ENCODE measurements at regions not wholly inside any gene's neighbourhood (a gene's known extent, or its start where the extent isn't known, plus 50 kb on each side); places are given as distances from the start of the nearest gene placed in this dataset.
"Not testable (repeated sequence)": the region's sequence is repeated elsewhere in the genome, so short reads cannot be mapped to it uniquely, and the experiment has no call there.

- no peaks in the 10 kb centered on the region for H3K27me3 Mint-ChIP-seq
- ATAC-seq (replicated peaks) (no peak), DNase-seq (no peak)
- H3K36me3 Mint-ChIP-seq (ENCODE audit: insufficient read depth) = no peaks in the 10 kb centered on the region
- H3K27ac Mint-ChIP-seq = no peak overlapping the region
- H3K4me1 Mint-ChIP-seq (ENCODE audit: low read depth in 2 of 2) = no peaks in the 10 kb centered on the region
- peaks cover 10% of the 10 kb centered on the region in 2 donors for H3K9me3 Mint-ChIP-seq
- H3K4me3 Mint-ChIP-seq = no peak overlapping the region
Observed at GRCh38 chr18:38170845-38171244, 605.2 kb upstream of the CELF4 start.

DNA sequence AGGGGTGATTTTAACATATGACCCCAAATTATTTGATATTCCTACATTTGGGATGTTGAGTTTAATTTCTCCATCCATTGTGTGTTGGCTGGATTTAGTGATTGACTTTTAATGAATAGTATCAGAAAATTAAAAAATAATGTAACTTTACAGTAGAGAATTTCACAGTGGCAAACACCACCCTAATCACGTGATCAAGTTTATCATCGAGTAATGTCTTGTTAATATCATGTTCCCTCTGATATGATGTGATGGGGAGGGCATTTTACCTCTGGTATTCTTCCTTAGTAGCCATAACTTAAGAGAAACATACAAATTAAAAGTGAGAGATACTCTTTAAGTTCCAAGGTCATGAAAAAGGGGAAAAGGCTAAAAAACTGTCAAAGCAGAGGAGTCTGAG lies 602.0 kb upstream of the CELF4 start:
- no peaks in the 10 kb centered on the region for H3K4me1 Mint-ChIP-seq (ENCODE audit: low read depth in 2 of 2)
- H3K27me3 Mint-ChIP-seq = no peaks in the 10 kb centered on the region
- no peaks in the 10 kb centered on the region for H3K36me3 Mint-ChIP-seq (ENCODE audit: insufficient read depth)
- no peak overlapping the region for H3K4me3 Mint-ChIP-seq
- DNase-seq (no peak), ATAC-seq (replicated peaks) (no peak)
- peaks cover 0 to 3% of the 10 kb centered on the region in 2 donors for H3K9me3 Mint-ChIP-seq
- no peak overlapping the region for H3K27ac Mint-ChIP-seq

DNA sequence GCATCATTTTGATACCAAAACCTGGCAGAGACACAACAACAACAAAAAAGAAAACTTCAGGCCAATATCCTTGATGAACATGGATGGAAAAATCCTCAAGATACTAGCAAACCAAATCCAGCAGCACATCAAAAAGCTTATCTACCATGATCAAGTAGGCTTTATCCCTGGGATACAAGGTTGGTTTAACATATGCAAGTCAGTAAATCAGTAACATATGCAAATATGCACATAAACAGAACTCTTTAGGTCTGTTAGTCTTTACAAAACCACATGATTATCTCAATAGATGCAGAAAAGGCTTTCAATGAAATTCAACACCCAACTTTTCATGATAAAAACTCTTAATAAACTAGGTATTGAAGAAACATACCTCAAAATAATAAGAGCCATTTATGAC lies 587.5 kb upstream of the CELF4 start:
- H3K9me3 Mint-ChIP-seq = peaks cover 14 to 17% of the 10 kb centered on the region in 2 donors
- not testable (repeated sequence) for H3K36me3 Mint-ChIP-seq (ENCODE audit: insufficient read depth); H3K27me3 Mint-ChIP-seq; H3K4me1 Mint-ChIP-seq (ENCODE audit: low read depth in 2 of 2); H3K27ac Mint-ChIP-seq; ATAC-seq (replicated peaks); DNase-seq; H3K4me3 Mint-ChIP-seq

- no peak for DNase-seq
- peaks cover 0 to 6% of the 10 kb centered on the region in 2 donors for H3K9me3 Mint-ChIP-seq
- H3K4me3 Mint-ChIP-seq = no peak overlapping the region
- H3K36me3 Mint-ChIP-seq (ENCODE audit: insufficient read depth) = no peaks in the 10 kb centered on the region
- no peak for ATAC-seq (replicated peaks)
- no peaks in the 10 kb centered on the region for H3K27me3 Mint-ChIP-seq
- H3K27ac Mint-ChIP-seq = no peak overlapping the region
- H3K4me1 Mint-ChIP-seq (ENCODE audit: low read depth in 2 of 2) = no peaks in the 10 kb centered on the region
Observed at GRCh38 chr18:38116716-38117115, 551.1 kb upstream of the CELF4 start.

GRCh38 chr18:38115201-38115600 lies 549.6 kb upstream of the CELF4 start:
- Mint-ChIP-seq H3K36me3 (ENCODE audit: insufficient read depth) (no peaks in the 10 kb centered on the region), H3K27me3 (no peaks in the 10 kb centered on the region), H3K4me3 (no peak overlapping the region), H3K9me3 (peaks cover 0 to 6% of the 10 kb centered on the region in 2 donors), H3K4me1 (ENCODE audit: low read depth in 2 of 2) (no peaks in the 10 kb centered on the region), H3K27ac (no peak overlapping the region)
- ATAC-seq (replicated peaks) (no peak), DNase-seq (no peak)

GRCh38 chr18:38087538-38087937 lies 521.9 kb upstream of the CELF4 start:
- no peak overlapping the region for H3K27ac Mint-ChIP-seq
- DNase-seq (no peak), ATAC-seq (replicated peaks) (no peak)
- no peaks in the 10 kb centered on the region for H3K36me3 Mint-ChIP-seq (ENCODE audit: insufficient read depth)
- peaks cover 7 to 11% of the 10 kb centered on the region in 2 donors for H3K9me3 Mint-ChIP-seq
- H3K4me1 Mint-ChIP-seq (ENCODE audit: low read depth in 2 of 2) = no peaks in the 10 kb centered on the region
- no peak overlapping the region for H3K4me3 Mint-ChIP-seq
- H3K27me3 Mint-ChIP-seq = no peaks in the 10 kb centered on the region

DNA sequence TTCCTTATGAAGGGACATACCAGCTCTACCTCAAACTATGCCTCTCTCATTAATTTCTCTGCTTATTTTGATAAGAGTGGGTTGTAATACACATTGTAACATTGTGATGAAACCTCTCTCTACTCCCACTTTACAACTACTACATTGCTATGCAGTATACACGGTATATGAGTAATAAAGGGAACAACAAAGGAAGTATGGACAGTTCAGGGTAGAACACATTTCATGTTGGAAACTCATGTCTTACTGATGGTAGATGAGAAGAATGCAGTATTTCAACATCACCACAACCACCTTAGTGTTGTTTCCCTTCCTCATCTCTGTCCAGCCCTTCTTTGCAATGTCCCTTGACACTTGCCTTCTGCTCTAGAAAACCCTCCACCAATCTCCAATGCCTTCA lies 515.9 kb upstream of the CELF4 start:
- ATAC-seq (replicated peaks) = no peak

GRCh38 chr18:38077229-38077628 lies 511.6 kb upstream of the CELF4 start:
- Mint-ChIP-seq H3K4me1 (ENCODE audit: low read depth in 2 of 2) (no peaks in the 10 kb centered on the region), H3K27me3 (no peaks in the 10 kb centered on the region), H3K4me3 (no peak overlapping the region), H3K36me3 (ENCODE audit: insufficient read depth) (no peaks in the 10 kb centered on the region), H3K27ac (no peak overlapping the region), H3K9me3 (peaks cover 10 to 29% of the 10 kb centered on the region in 2 donors)
- DNase-seq (no peak), ATAC-seq (replicated peaks) (no peak)

More for the DNA sequence above, 515.9 kb upstream of the CELF4 start:
- Mint-ChIP-seq H3K4me3 (no peak overlapping the region), H3K27me3 (no peaks in the 10 kb centered on the region), H3K27ac (no peak overlapping the region), H3K36me3 (ENCODE audit: insufficient read depth) (no peaks in the 10 kb centered on the region), H3K9me3 (peaks cover 11% of the 10 kb centered on the region in 2 donors), H3K4me1 (ENCODE audit: low read depth in 2 of 2) (no peaks in the 10 kb centered on the region)
- no peak for DNase-seq

DNA sequence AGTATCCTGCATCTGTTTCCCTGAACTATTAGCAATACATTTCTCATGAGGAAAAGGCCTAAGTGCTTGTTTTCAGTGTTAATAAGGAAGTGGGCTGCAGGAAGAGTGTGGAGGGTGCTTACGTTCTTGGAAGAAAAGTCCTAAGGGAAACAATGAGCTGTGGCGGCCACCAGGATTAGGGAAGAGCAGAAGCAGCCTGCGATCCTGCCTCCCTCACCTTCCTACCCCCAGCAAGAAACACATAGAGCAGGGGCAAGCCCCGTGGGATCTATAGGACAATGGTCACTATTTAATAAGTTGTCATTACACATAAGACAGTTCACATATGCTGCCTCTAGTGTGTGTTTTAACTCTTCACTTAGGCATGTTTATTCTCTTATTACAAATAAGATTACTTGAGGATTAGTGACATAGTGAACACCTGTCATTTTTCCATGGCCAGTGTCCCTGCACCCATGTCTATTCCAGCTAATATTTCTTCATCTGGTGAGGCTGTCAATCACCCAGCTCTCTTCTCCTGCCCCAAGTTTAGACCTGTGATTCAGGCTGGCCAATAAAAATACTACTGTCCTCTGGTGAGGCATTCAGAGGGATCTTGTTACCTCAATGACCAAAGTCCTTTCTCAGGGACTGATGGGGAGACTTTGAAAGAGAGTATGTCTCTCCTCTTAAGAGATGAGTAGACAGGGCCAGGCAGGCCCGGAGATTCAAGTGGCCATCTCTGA lies 510.9 kb upstream of the CELF4 start:
- Mint-ChIP-seq H3K27ac (no peak overlapping the region), H3K36me3 (ENCODE audit: insufficient read depth) (no peaks in the 10 kb centered on the region)

GRCh38 chr18:38074298-38074876 lies 508.8 kb upstream of the CELF4 start:
- Mint-ChIP-seq H3K4me1 (ENCODE audit: low read depth in 2 of 2) (no peaks in the 10 kb centered on the region), H3K27ac (no peak overlapping the region), H3K36me3 (ENCODE audit: insufficient read depth) (no peaks in the 10 kb centered on the region), H3K27me3 (no peaks in the 10 kb centered on the region), H3K9me3 (peaks cover 7 to 29% of the 10 kb centered on the region in 2 donors), H3K4me3 (no peak overlapping the region)
- ATAC-seq (replicated peaks) (no peak), DNase-seq (no peak)

More for the DNA sequence above, 510.9 kb upstream of the CELF4 start:
- Mint-ChIP-seq H3K4me3 (no peak overlapping the region), H3K9me3 (peaks cover 5 to 22% of the 10 kb centered on the region in 2 donors), H3K27me3 (no peaks in the 10 kb centered on the region), H3K4me1 (ENCODE audit: low read depth in 2 of 2) (no peaks in the 10 kb centered on the region)
- ATAC-seq (replicated peaks) = no peak
- no peak for DNase-seq

- H3K27me3 Mint-ChIP-seq = no peaks in the 10 kb centered on the region
- H3K9me3 Mint-ChIP-seq = peaks cover 3 to 20% of the 10 kb centered on the region in 2 donors
- H3K4me1 Mint-ChIP-seq (ENCODE audit: low read depth in 2 of 2) = no peaks in the 10 kb centered on the region
- H3K36me3 Mint-ChIP-seq (ENCODE audit: insufficient read depth) = no peaks in the 10 kb centered on the region
- no peak overlapping the region for H3K4me3 Mint-ChIP-seq
- no peak for ATAC-seq (replicated peaks)
- no peak overlapping the region for H3K27ac Mint-ChIP-seq
- no peak for DNase-seq
Observed at GRCh38 chr18:38067821-38068220, 502.2 kb upstream of the CELF4 start.

DNA sequence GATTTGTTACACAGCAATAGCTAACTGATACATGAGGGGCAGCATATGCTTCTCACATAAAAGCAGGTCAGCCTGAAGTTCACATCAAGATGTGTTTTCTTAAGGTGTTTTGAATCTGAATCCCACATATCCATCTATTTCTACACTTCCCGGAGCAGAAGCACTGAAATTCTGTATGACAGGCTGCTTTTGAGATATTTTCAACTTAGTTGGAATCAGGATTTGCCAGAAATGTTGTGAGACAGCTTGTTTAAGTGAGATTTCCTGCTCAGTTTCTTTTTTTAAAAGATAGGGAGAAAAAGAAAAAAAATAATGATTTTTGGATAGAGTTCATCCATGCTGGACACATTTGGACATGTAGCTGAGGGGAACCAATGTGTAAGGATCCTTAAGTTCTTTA lies 501.5 kb upstream of the CELF4 start:
- no peak overlapping the region for H3K4me3 Mint-ChIP-seq
- DNase-seq = no peak

DNA sequence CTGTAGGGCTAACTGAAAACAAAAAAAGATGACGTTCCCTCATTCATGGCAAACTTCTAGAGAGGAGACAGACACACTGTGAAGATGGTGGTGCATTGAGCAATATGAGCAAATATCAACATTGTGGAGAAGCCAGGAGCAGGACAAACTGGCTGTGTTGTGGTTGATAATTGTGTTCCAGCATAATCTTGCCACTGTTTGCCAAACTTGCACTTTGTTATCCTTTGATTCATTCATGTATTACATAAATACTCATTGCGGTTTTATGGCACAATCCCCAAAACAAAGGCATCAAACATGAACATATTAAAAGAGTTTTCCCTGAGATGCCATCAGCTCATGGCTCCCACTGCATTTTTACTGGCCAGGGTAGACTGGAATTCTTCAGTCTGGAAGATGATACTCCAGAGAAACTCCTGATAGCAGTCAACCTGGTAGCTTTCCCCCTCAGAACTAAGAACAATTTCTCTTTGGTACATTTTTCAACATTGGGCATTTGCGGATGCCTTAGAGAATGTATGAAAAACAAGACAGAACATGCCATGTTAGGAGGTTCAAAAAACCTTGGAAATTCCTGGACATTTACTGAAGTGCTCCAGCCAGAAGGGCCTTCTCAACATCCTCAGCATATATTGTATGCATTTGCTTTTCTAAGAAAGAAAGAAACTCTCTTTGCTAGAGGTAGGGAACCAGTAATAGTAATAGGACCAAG lies 487.4 kb upstream of the CELF4 start:
- H3K27me3 Mint-ChIP-seq = no peaks in the 10 kb centered on the region
- H3K4me1 Mint-ChIP-seq (ENCODE audit: low read depth in 2 of 2) = no peaks in the 10 kb centered on the region
- H3K36me3 Mint-ChIP-seq (ENCODE audit: insufficient read depth) = no peaks in the 10 kb centered on the region
- H3K4me3 Mint-ChIP-seq = no peak overlapping the region
- ATAC-seq (replicated peaks) = no peak
- peaks cover 0 to 5% of the 10 kb centered on the region in 2 donors for H3K9me3 Mint-ChIP-seq
- no peak overlapping the region for H3K27ac Mint-ChIP-seq
- DNase-seq = no peak

More for the DNA sequence above, 501.5 kb upstream of the CELF4 start:
- H3K36me3 Mint-ChIP-seq (ENCODE audit: insufficient read depth) = no peaks in the 10 kb centered on the region
- no peak for ATAC-seq (replicated peaks)
- peaks cover 5 to 25% of the 10 kb centered on the region in 2 donors for H3K9me3 Mint-ChIP-seq
- H3K27me3 Mint-ChIP-seq = no peaks in the 10 kb centered on the region
- H3K27ac Mint-ChIP-seq = no peak overlapping the region
- H3K4me1 Mint-ChIP-seq (ENCODE audit: low read depth in 2 of 2) = no peaks in the 10 kb centered on the region

DNA sequence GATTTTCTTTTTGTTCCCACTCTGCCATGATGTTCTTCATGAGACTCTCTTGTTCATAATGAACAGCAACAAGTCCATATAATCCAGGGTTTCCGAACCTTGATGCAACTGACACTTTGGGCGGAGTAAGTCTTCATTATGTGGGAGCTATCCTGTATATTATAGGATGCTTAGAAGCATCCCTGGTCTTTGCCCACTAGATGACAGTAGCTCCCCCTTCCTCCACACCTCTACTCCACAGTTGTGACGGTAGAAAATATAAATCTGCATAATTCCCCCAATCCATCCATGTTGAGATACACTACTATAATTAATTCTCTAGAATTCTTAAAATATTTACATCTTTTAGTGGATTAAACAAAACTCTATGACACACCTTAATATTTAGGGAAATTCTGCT lies 482.2 kb upstream of the CELF4 start:
- ATAC-seq (replicated peaks) (no peak), DNase-seq (no peak)
- Mint-ChIP-seq H3K27ac (no peak overlapping the region), H3K4me1 (ENCODE audit: low read depth in 2 of 2) (no peaks in the 10 kb centered on the region), H3K4me3 (no peak overlapping the region), H3K9me3 (peaks cover 4 to 28% of the 10 kb centered on the region in 2 donors), H3K27me3 (no peaks in the 10 kb centered on the region), H3K36me3 (ENCODE audit: insufficient read depth) (no peaks in the 10 kb centered on the region)
